DND-41 (cell line): ENCODE measurements at regions not wholly inside any gene's neighbourhood (a gene's known extent, or its start where the extent isn't known, plus 50 kb on each side); places are given as distances from the start of the nearest gene placed in this dataset.
A peak's percentile ranks its signal among the peaks of the same experiment; 100 is the strongest.
"Not testable (repeated sequence)": the region's sequence is repeated elsewhere in the genome, so short reads cannot be mapped to it uniquely, and the experiment has no call there.

Source experiments
- ATAC-seq: fragments of 200-7000 bp; cut with Tn5 transposase; 3 replicates; pipeline ENCODE4 v1.9.1; 2021; ENCODE audit warnings: low read depth; ENCODE audit not compliant: insufficient read depth
- DNase-seq: peaks from one replicate; pipeline ENCODE4 v3.0.0-alpha.2; 2020
- H2AFZ ChIP-seq: 2 replicates; pipeline ENCODE4 v1.6.0; 2012; ENCODE audit warnings: low read depth, low read length
- H3K27ac ChIP-seq: 2 replicates; pipeline ENCODE4 v1.5.1; 2012; ENCODE audit warnings: low read length, inconsistent platforms
- H3K27me3 ChIP-seq: fragments of 200-600 bp; sonication (generic); 2 replicates; pipeline ENCODE4 v1.6.0; 2012; ENCODE audit warnings: low read length, mild to moderate bottlenecking, inconsistent platforms; ENCODE audit not compliant: insufficient read depth, poor library complexity
- H3K36me3 ChIP-seq: 2 replicates; pipeline ENCODE4 v1.5.1; 2012; ENCODE audit warnings: low read length, inconsistent platforms; ENCODE audit not compliant: insufficient read depth
- H3K4me1 ChIP-seq: 2 replicates; pipeline ENCODE4 v1.5.1; 2012; ENCODE audit warnings: mild to moderate bottlenecking, low read length; ENCODE audit not compliant: insufficient read depth
- H3K4me2 ChIP-seq: 2 replicates; pipeline ENCODE4 v1.6.0; 2012; ENCODE audit warnings: mild to moderate bottlenecking, moderate library complexity, low read length, inconsistent platforms; ENCODE audit not compliant: insufficient read depth
- H3K4me3 ChIP-seq, 2 experiments: fragments of 200-600 bp in 1 of 2; shearing (Covaris generic) in 1 of 2; 2 replicates each; pipeline ENCODE4 v1.5.1; 2012 to 2016; ENCODE audit warnings: inconsistent platforms in 2 of 2, low read length in 2 of 2, mild to moderate bottlenecking in 2 of 2, low read depth in 1 of 2, moderate library complexity in 1 of 2
- H3K79me2 ChIP-seq: 2 replicates; pipeline ENCODE4 v1.6.0; 2012; ENCODE audit warnings: low read length, inconsistent platforms; ENCODE audit not compliant: insufficient read depth
- H3K9ac ChIP-seq: 2 replicates; pipeline ENCODE4 v1.6.0; 2012; ENCODE audit warnings: low read depth, mild to moderate bottlenecking, inconsistent platforms, low read length, moderate library complexity
- H3K9me3 ChIP-seq: 2 replicates; pipeline ENCODE4 v1.5.1; 2012; ENCODE audit warnings: low read length, moderate library complexity, mild to moderate bottlenecking, inconsistent platforms; ENCODE audit not compliant: insufficient read depth, severe bottlenecking
- H4K20me1 ChIP-seq: 2 replicates; pipeline ENCODE4 v1.6.0; 2012; ENCODE audit warnings: low read length; ENCODE audit not compliant: insufficient read depth
- EZH2 ChIP-seq: IDR thresholded peaks from 3 replicates; pipeline ENCODE4 v1.6.1; 2012; ENCODE audit warnings: borderline replicate concordance, low read depth, mild to moderate bottlenecking, moderate library complexity, low read length, inconsistent platforms; ENCODE audit not compliant: severe bottlenecking
- TF ChIP-seq, protein P1 (sequence below): IDR thresholded peaks from 2 replicates; pipeline ENCODE4 v1.5.1; 2012; ENCODE audit warnings: borderline replicate concordance, low read length, moderate library complexity, mild to moderate bottlenecking; ENCODE audit not compliant: poor library complexity, severe bottlenecking; ENCODE audit errors: extremely low read depth

- Histone ChIP-seq H3K36me3 (no peaks in the 10 kb centered on the region), H3K27ac (no peak overlapping the region), H2AFZ (no peak overlapping the region), H3K9me3 (no peaks in the 10 kb centered on the region), H3K79me2 (no peaks in the 10 kb centered on the region), H4K20me1 (no peaks in the 10 kb centered on the region), H3K9ac (no peak overlapping the region), H3K27me3 (no peaks in the 10 kb centered on the region), H3K4me1 (no peaks in the 10 kb centered on the region), H3K4me2 (no peak overlapping the region), H3K4me3 (no peak overlapping the region)
- DNase-seq (no peak), ATAC-seq (no peak)
- TF ChIP-seq, protein P1, sequence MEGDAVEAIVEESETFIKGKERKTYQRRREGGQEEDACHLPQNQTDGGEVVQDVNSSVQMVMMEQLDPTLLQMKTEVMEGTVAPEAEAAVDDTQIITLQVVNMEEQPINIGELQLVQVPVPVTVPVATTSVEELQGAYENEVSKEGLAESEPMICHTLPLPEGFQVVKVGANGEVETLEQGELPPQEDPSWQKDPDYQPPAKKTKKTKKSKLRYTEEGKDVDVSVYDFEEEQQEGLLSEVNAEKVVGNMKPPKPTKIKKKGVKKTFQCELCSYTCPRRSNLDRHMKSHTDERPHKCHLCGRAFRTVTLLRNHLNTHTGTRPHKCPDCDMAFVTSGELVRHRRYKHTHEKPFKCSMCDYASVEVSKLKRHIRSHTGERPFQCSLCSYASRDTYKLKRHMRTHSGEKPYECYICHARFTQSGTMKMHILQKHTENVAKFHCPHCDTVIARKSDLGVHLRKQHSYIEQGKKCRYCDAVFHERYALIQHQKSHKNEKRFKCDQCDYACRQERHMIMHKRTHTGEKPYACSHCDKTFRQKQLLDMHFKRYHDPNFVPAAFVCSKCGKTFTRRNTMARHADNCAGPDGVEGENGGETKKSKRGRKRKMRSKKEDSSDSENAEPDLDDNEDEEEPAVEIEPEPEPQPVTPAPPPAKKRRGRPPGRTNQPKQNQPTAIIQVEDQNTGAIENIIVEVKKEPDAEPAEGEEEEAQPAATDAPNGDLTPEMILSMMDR = no peak
- TF ChIP-seq EZH2 = no peak
Measured at GRCh38 chr10:117439243-117439912, 64.1 kb upstream of the PDZD8 start.

- Histone ChIP-seq H3K4me1 (no peaks in the 10 kb centered on the region), H2AFZ (no peak overlapping the region), H3K9me3 (no peaks in the 10 kb centered on the region), H3K36me3 (no peaks in the 10 kb centered on the region), H3K4me3 (no peak overlapping the region), H3K27me3 (no peaks in the 10 kb centered on the region), H3K27ac (no peak overlapping the region), H4K20me1 (no peaks in the 10 kb centered on the region), H3K4me2 (no peak overlapping the region), H3K79me2 (no peaks in the 10 kb centered on the region), H3K9ac (no peak overlapping the region)
- DNase-seq (no peak), ATAC-seq (no peak)
- no peak for TF ChIP-seq EZH2
- TF ChIP-seq, protein P1 = no peak
Measured at GRCh38 chr10:117432866-117433265, 57.6 kb upstream of the PDZD8 start.

GRCh38 chr10:117431160-117431559 is 55.9 kb upstream of the PDZD8 start:
- ATAC-seq (no peak), DNase-seq (no peak)
- H2AFZ ChIP-seq = no peak overlapping the region
- H3K79me2 ChIP-seq = no peaks in the 10 kb centered on the region
- no peak overlapping the region for H3K27ac ChIP-seq
- H3K9me3 ChIP-seq = no peaks in the 10 kb centered on the region
- no peak overlapping the region for H3K9ac ChIP-seq
- no peaks in the 10 kb centered on the region for H3K27me3 ChIP-seq
- H3K4me3 ChIP-seq = no peak overlapping the region
- no peaks in the 10 kb centered on the region for H3K36me3 ChIP-seq
- no peak overlapping the region for H3K4me2 ChIP-seq
- TF ChIP-seq EZH2 = no peak
- TF ChIP-seq, protein P1 = peak; percentile 5
- no peaks in the 10 kb centered on the region for H4K20me1 ChIP-seq
- no peaks in the 10 kb centered on the region for H3K4me1 ChIP-seq

DNA sequence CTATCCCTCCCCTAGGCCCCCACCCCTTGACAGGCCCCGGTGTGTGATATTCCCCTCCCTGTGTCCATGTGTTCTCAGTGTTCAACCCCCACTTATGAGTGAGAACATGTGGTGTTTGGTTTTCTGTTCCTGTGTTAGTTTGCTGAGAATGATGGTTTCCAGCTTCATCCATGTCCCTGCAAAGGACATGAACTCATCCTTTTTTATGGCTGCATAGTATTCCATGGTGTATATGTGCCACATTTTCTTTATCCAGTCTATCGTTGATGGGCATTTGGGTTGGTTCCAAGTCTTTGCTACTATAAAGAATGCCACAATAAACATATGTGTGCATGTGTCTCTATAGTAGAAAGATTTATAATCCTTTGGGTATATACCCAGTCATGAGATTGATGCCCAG is 55.3 kb upstream of the PDZD8 start:
- not testable (repeated sequence) for H3K27ac ChIP-seq, H3K4me2 ChIP-seq, H2AFZ ChIP-seq, H3K9me3 ChIP-seq, H3K27me3 ChIP-seq, H3K4me3 ChIP-seq, H3K9ac ChIP-seq, H4K20me1 ChIP-seq, ATAC-seq, H3K79me2 ChIP-seq, H3K4me1 ChIP-seq, H3K36me3 ChIP-seq, DNase-seq
